ENCODE measurements at regions not wholly inside any gene's neighbourhood (a gene's known extent, or its start where the extent isn't known, plus 50 kb on each side); places are given as distances from the start of the nearest gene placed in this dataset.
"Not testable (repeated sequence)": the region's sequence is repeated elsewhere in the genome, so short reads cannot be mapped to it uniquely, and the experiment has no call there.

GRCh38 chr2:155994315-155994714, 338.2 kb downstream of the NR4A2 start:
- Mint-ChIP-seq H3K9me3 (peaks cover 1% of the 10 kb centered on the region), H3K27ac (no peak overlapping the region), H3K27me3 (no peaks in the 10 kb centered on the region), H3K4me1 (no peaks in the 10 kb centered on the region), H3K4me3 (no peak overlapping the region), H3K36me3 (no peaks in the 10 kb centered on the region)
- no peak for DNase-seq (ENCODE audit: low spot score in 2 of 2)
- ATAC-seq (ENCODE audit: low read depth) = no peak

- Mint-ChIP-seq H3K9me3 (no peaks in the 10 kb centered on the region), H3K27me3 (no peaks in the 10 kb centered on the region), H3K4me1 (peaks cover 3% of the 10 kb centered on the region), H3K36me3 (no peaks in the 10 kb centered on the region), H3K27ac (no peak overlapping the region), H3K4me3 (no peak overlapping the region)
- DNase-seq (ENCODE audit: low spot score in 2 of 2) = no peak
- ATAC-seq (ENCODE audit: low read depth) = no peak
Measured at GRCh38 chr2:155983845-155984244, 348.7 kb downstream of the NR4A2 start.

- DNase-seq (ENCODE audit: low spot score in 2 of 2) = no peak
- Mint-ChIP-seq H3K27ac (no peak overlapping the region), H3K27me3 (no peaks in the 10 kb centered on the region), H3K4me1 (peaks cover 3% of the 10 kb centered on the region), H3K9me3 (no peaks in the 10 kb centered on the region), H3K36me3 (no peaks in the 10 kb centered on the region), H3K4me3 (no peak overlapping the region)
- no peak for ATAC-seq (ENCODE audit: low read depth)
Measured at GRCh38 chr2:155982135-155982534, 350.4 kb downstream of the NR4A2 start.

- Mint-ChIP-seq H3K9me3 (no peaks in the 10 kb centered on the region), H3K4me3 (no peak overlapping the region), H3K27ac (no peak overlapping the region), H3K27me3 (no peaks in the 10 kb centered on the region), H3K36me3 (no peaks in the 10 kb centered on the region), H3K4me1 (peaks cover 3% of the 10 kb centered on the region)
- DNase-seq (ENCODE audit: low spot score in 2 of 2) (no peak), ATAC-seq (ENCODE audit: low read depth) (no peak)
Measured at GRCh38 chr2:155980941-155981560, 351.5 kb downstream of the NR4A2 start.

GRCh38 chr2:155975734-155976133, 356.8 kb downstream of the NR4A2 start:
- ATAC-seq (ENCODE audit: low read depth) (no peak), DNase-seq (ENCODE audit: low spot score in 2 of 2) (no peak)
- no peaks in the 10 kb centered on the region for H3K27me3 Mint-ChIP-seq
- H3K27ac Mint-ChIP-seq = no peak overlapping the region
- no peaks in the 10 kb centered on the region for H3K9me3 Mint-ChIP-seq
- no peak overlapping the region for H3K4me3 Mint-ChIP-seq
- H3K36me3 Mint-ChIP-seq = no peaks in the 10 kb centered on the region
- H3K4me1 Mint-ChIP-seq = no peaks in the 10 kb centered on the region

- H3K9me3 Mint-ChIP-seq = no peaks in the 10 kb centered on the region
- ATAC-seq (ENCODE audit: low read depth) (no peak), DNase-seq (ENCODE audit: low spot score in 2 of 2) (no peak)
- H3K36me3 Mint-ChIP-seq = no peaks in the 10 kb centered on the region
- no peaks in the 10 kb centered on the region for H3K27me3 Mint-ChIP-seq
- H3K27ac Mint-ChIP-seq = no peak overlapping the region
- H3K4me1 Mint-ChIP-seq = no peaks in the 10 kb centered on the region
- H3K4me3 Mint-ChIP-seq = no peak overlapping the region
Measured at GRCh38 chr2:155972916-155973315, 359.6 kb downstream of the NR4A2 start.

GRCh38 chr2:155966064-155966471, 366.5 kb downstream of the NR4A2 start:
- not testable (repeated sequence) for H3K36me3 Mint-ChIP-seq; H3K27me3 Mint-ChIP-seq; H3K4me3 Mint-ChIP-seq; H3K27ac Mint-ChIP-seq; H3K9me3 Mint-ChIP-seq; ATAC-seq (ENCODE audit: low read depth); DNase-seq (ENCODE audit: low spot score in 2 of 2); H3K4me1 Mint-ChIP-seq

GRCh38 chr2:155965415-155966063, 367.0 kb downstream of the NR4A2 start:
- H3K9me3 Mint-ChIP-seq = no peaks in the 10 kb centered on the region
- H3K27ac Mint-ChIP-seq = no peak overlapping the region
- DNase-seq (ENCODE audit: low spot score in 2 of 2) (no peak), ATAC-seq (ENCODE audit: low read depth) (no peak)
- no peaks in the 10 kb centered on the region for H3K36me3 Mint-ChIP-seq
- H3K27me3 Mint-ChIP-seq = no peaks in the 10 kb centered on the region
- H3K4me3 Mint-ChIP-seq = no peak overlapping the region
- H3K4me1 Mint-ChIP-seq = no peaks in the 10 kb centered on the region

GRCh38 chr2:155961641-155962040, 370.9 kb downstream of the NR4A2 start:
- H3K4me1 Mint-ChIP-seq = no peaks in the 10 kb centered on the region
- ATAC-seq (ENCODE audit: low read depth) (no peak), DNase-seq (ENCODE audit: low spot score in 2 of 2) (no peak)
- H3K27ac Mint-ChIP-seq = no peak overlapping the region
- H3K9me3 Mint-ChIP-seq = peaks cover 2% of the 10 kb centered on the region
- no peak overlapping the region for H3K4me3 Mint-ChIP-seq
- no peaks in the 10 kb centered on the region for H3K27me3 Mint-ChIP-seq
- no peaks in the 10 kb centered on the region for H3K36me3 Mint-ChIP-seq

GRCh38 chr2:155958834-155959233, 373.7 kb downstream of the NR4A2 start:
- no peaks in the 10 kb centered on the region for H3K4me1 Mint-ChIP-seq
- no peak overlapping the region for H3K27ac Mint-ChIP-seq
- no peaks in the 10 kb centered on the region for H3K27me3 Mint-ChIP-seq
- no peak overlapping the region for H3K4me3 Mint-ChIP-seq
- H3K9me3 Mint-ChIP-seq = peaks cover 2% of the 10 kb centered on the region
- ATAC-seq (ENCODE audit: low read depth) = no peak
- DNase-seq (ENCODE audit: low spot score in 2 of 2) = no peak
- no peaks in the 10 kb centered on the region for H3K36me3 Mint-ChIP-seq

- peaks cover 1% of the 10 kb centered on the region for H3K9me3 Mint-ChIP-seq
- no peak overlapping the region for H3K4me3 Mint-ChIP-seq
- H3K27ac Mint-ChIP-seq = no peak overlapping the region
- no peaks in the 10 kb centered on the region for H3K27me3 Mint-ChIP-seq
- H3K36me3 Mint-ChIP-seq = no peaks in the 10 kb centered on the region
- no peak for ATAC-seq (ENCODE audit: low read depth)
- H3K4me1 Mint-ChIP-seq = no peaks in the 10 kb centered on the region
- no peak for DNase-seq (ENCODE audit: low spot score in 2 of 2)
Measured at GRCh38 chr2:155947069-155947468, 385.5 kb downstream of the NR4A2 start.

GRCh38 chr2:155944218-155944617, 388.3 kb downstream of the NR4A2 start:
- no peak for DNase-seq (ENCODE audit: low spot score in 2 of 2)
- H3K4me1 Mint-ChIP-seq = no peaks in the 10 kb centered on the region
- no peak for ATAC-seq (ENCODE audit: low read depth)
- H3K4me3 Mint-ChIP-seq = no peak overlapping the region
- no peaks in the 10 kb centered on the region for H3K27me3 Mint-ChIP-seq
- peaks cover 3% of the 10 kb centered on the region for H3K9me3 Mint-ChIP-seq
- H3K36me3 Mint-ChIP-seq = no peaks in the 10 kb centered on the region
- H3K27ac Mint-ChIP-seq = no peak overlapping the region

- Mint-ChIP-seq H3K4me1 (no peaks in the 10 kb centered on the region), H3K9me3 (no peaks in the 10 kb centered on the region), H3K4me3 (no peak overlapping the region), H3K27me3 (no peaks in the 10 kb centered on the region), H3K36me3 (no peaks in the 10 kb centered on the region), H3K27ac (no peak overlapping the region)
- no peak for DNase-seq (ENCODE audit: low spot score in 2 of 2)
- ATAC-seq (ENCODE audit: low read depth) = no peak
Measured at GRCh38 chr2:155930312-155930711, 402.2 kb downstream of the NR4A2 start.

- Mint-ChIP-seq H3K4me3 (no peak overlapping the region), H3K27ac (no peak overlapping the region), H3K27me3 (no peaks in the 10 kb centered on the region), H3K4me1 (no peaks in the 10 kb centered on the region), H3K36me3 (no peaks in the 10 kb centered on the region), H3K9me3 (peaks cover 2% of the 10 kb centered on the region)
- ATAC-seq (ENCODE audit: low read depth) = no peak
- DNase-seq (ENCODE audit: low spot score in 2 of 2) = no peak
Measured at GRCh38 chr2:155917380-155917779, 415.1 kb downstream of the NR4A2 start.

GRCh38 chr2:155913356-155913755, 419.2 kb downstream of the NR4A2 start:
- ATAC-seq (ENCODE audit: low read depth) (no peak), DNase-seq (ENCODE audit: low spot score in 2 of 2) (no peak)
- peaks cover 2% of the 10 kb centered on the region for H3K9me3 Mint-ChIP-seq
- H3K27ac Mint-ChIP-seq = no peak overlapping the region
- H3K4me3 Mint-ChIP-seq = no peak overlapping the region
- no peaks in the 10 kb centered on the region for H3K36me3 Mint-ChIP-seq
- H3K27me3 Mint-ChIP-seq = no peaks in the 10 kb centered on the region
- no peaks in the 10 kb centered on the region for H3K4me1 Mint-ChIP-seq

Data from memory B cell (primary cell).